GM18505 (cell line): ENCODE measurements at regions not wholly inside any gene's neighbourhood (a gene's known extent, or its start where the extent isn't known, plus 50 kb on each side); places are given as distances from the start of the nearest gene placed in this dataset.
"Not testable (repeated sequence)": the region's sequence is repeated elsewhere in the genome, so short reads cannot be mapped to it uniquely, and the experiment has no call there.

Source experiments
- ATAC-seq: cut with Tn5 transposase; IDR thresholded peaks from one replicate; pipeline ENCODE4 v1.9.1; 2021; ENCODE audit not compliant: unreplicated experiment
- POLR2A ChIP-seq: IDR thresholded peaks from 4 replicates; pipeline ENCODE4 v1.6.1; 2011; ENCODE audit warnings: borderline replicate concordance; ENCODE audit not compliant: insufficient read depth, insufficient read length; ENCODE audit errors: extremely low read depth

DNA sequence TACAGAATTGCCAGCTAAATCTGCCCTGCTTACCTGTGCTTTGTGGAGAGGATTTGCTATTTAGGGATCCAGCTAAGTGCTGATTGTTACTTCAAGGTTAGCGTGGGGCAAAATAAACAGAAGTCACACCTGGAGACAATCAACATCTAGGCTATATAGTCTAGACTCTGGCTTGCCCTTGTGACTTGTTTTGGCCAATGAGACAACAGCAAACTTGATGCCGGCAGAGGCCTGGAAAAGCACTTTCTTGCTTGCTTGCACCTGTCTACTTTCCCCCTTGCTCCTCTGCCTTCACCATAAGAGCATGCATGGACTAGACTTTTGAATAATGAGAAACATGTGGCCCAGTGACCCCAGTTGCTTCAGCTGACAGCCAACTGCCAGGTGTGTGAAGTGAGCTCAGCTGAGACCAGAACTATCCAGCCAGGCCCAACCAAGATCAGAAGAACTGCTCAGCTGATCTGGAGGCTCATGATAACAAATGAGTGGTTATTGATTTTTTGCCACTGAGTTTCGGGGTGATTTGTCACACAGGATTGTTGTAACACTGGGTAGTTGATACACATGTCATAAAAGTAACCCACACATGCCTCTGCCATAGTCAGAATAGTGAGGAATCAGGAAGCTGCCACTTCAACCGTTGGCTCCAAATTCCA is 164.4 kb downstream of the RBMX2 start:
- ATAC-seq, result no peak
- no peak for TF ChIP-seq POLR2A

DNA sequence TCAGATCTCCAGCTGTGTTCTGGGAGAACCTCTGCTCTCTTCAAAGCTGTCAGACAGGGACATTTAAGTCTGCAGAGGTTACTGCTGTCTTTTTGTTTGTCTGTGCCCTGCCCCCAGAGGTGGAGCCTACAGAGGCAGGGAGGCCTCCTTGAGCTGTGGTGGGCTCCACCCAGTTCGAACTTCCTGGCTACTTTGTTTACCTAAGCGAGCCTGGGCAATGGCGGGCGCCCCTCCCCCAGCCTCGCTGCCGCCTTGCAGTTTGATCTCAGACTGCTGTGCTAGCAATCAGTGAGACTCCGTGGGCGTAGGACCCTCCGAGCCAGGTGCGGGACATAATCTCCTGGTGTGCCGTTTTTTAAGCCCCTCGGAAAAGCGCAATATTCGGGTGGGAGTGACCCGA is 171.2 kb downstream of the RBMX2 start:
- not testable (repeated sequence) for ATAC-seq
